HG03159 (cell line): ENCODE measurements at regions not wholly inside any gene's neighbourhood (a gene's known extent, or its start where the extent isn't known, plus 50 kb on each side); places are given as distances from the start of the nearest gene placed in this dataset.
"Not testable (repeated sequence)": the region's sequence is repeated elsewhere in the genome, so short reads cannot be mapped to it uniquely, and the experiment has no call there.

Source experiments
- ATAC-seq: cut with Tn5 transposase; IDR thresholded peaks from one replicate; pipeline ENCODE4 v1.9.1; 2021; ENCODE audit warnings: mild to moderate bottlenecking, moderate library complexity; ENCODE audit not compliant: unreplicated experiment

- no peak for ATAC-seq
Observed at GRCh38 chr10:109732254-109732965, 190.9 kb downstream of the XPNPEP1 start.

DNA sequence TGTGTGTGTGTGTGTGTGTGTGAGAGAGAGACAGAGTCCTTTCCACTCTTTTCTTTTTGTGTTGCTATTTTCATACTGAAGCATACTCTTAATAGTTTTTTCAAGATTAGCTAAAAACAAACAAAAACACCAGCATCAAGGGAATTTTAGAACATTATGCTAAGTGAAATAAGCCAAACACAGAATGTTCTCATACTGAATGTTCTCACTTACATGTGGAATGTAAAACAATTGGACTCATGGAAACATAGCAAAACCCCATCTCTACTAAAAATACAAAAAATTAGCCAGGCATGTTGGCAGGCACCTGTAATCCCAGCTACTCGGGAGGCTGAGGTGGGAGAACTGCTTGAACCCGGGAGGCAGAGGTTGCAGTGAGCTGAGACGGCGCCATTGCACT lies 193.4 kb downstream of the XPNPEP1 start:
- not testable (repeated sequence) for ATAC-seq

- no peak for ATAC-seq
Observed at GRCh38 chr10:109727436-109727835, 195.9 kb downstream of the XPNPEP1 start.

DNA sequence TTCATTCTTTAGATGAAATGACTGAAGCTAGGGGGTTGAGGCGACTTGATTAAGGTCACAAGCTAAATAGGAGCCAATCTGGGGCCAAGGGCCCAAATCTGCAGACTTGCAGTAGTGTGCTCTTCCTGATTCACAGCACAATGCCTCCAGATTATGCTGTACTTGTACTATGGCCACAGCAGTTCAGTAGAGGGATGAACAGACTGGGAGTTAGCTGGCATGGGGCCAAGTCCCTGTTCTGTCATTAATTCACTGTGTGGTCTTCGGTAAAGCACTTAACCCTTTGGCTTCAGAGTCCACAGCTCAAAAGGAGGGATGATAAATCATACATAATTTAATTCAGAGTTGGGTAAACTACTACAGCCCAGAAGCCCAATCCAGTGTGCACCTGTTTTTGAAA lies 196.8 kb downstream of the XPNPEP1 start:
- no peak for ATAC-seq

DNA sequence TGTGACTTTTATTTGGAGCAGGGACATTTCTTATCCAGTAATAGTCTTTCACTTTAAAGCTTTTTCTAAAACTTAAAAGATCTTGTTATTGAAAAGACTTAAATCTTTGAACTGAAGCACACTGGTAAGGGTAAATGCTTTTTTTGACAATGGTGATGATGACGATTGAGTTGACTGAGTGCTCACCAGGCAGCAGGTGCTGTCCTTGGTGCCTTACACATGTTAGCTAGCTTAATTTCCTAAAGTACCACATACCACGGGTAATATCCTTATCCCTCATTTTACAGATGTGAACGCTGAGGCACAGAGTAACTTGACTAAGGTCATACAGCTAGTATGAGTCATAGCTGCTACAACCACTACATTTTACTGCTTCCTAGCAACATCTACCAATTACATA lies 200.0 kb downstream of the XPNPEP1 start:
- no peak for ATAC-seq

GRCh38 chr10:109721453-109722064 lies 201.8 kb downstream of the XPNPEP1 start:
- ATAC-seq, result no peak

DNA sequence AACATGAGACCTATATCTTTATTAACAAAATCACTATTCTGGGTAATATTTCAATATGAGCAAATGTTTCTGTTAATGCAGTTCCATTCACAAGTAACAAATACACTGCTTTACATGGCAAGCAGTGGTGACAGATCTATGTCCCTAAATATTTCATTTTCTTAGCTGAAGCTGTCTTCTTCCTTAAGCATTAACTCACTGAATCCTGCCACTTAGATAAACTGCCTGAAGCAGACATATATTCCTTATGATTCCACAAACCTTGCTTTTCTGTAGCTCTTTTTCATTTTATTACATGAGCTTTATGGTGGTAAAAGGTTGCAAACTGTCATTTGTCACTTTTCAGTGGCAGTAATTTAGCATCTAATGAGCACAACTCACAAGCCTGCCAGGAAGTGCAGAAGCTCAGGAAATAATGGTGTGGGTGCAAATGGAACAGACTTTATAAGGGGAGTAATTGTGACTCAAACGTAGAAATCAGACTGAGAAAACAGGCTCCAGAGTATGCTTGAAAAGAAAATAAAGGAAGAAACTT lies 217.2 kb downstream of the XPNPEP1 start:
- ATAC-seq, result no peak

DNA sequence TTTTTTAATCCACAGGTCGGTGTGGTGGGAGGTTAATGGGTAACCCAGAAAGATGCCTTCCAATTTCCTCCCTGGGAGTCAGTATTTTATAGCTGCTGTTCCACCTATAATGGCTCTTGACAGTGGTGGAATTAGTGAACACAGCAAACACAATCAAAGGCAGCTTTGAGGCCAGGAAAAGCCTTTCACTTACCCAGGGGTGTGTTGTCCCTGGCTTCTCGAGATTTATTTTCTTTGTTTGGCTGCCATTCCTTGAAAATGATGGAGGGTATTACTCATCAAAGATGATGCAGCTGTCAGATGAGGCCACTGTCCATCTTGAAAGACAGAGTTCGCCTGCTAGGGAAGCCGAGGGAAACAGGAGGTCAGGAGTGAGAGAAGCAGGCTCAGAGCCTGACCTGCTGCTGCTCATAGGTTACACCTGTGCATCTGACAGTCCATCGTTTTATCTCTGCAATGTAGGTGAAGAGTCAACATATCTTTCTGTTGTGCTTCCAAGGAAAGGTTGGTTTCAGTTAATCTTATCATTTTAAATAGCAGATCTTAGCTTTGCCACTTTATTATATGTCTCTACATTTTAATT lies 221.6 kb downstream of the XPNPEP1 start:
- no peak for ATAC-seq

- no peak for ATAC-seq
Observed at GRCh38 chr10:109698882-109699664, 224.2 kb downstream of the XPNPEP1 start.

DNA sequence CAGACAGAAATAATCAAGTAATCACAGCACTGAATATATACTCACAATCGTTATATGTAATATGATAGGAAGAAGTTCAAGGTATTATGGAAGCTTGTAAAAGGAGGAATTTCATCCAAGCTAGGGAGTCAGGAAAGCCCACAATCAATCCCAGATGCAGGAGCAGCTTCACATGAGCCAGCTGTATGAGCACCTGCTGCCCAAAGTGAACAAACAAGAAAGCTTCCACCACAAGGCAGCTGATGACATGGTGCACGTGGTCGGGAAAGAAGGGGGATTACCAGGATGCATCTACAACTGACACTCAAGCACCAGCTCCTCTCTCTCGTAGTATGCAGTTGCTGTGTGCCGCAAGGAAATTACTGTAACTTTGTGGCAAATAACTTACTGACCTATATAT lies 225.2 kb downstream of the XPNPEP1 start:
- no peak for ATAC-seq

- ATAC-seq, result no peak
Observed at GRCh38 chr10:109696981-109697775, 226.1 kb downstream of the XPNPEP1 start.

DNA sequence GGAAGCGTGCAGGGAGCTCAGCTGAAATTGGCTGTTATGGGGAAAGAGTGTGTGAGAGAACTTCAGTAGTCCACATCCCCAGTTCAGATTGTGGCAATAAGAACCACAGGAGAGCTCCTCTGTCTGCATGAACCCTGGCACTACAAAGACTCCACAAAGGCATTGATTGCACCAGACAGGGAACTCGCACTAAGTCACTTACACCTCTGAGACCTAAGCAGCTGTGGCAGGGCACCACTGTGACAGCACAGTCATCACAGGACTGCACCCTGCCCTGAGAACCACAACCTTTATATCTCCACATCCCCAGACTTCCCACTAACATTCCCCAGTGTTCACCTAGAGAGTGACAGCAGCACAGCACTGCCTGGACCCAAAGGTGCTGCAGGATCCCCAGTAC lies 226.8 kb downstream of the XPNPEP1 start:
- ATAC-seq, result no peak

DNA sequence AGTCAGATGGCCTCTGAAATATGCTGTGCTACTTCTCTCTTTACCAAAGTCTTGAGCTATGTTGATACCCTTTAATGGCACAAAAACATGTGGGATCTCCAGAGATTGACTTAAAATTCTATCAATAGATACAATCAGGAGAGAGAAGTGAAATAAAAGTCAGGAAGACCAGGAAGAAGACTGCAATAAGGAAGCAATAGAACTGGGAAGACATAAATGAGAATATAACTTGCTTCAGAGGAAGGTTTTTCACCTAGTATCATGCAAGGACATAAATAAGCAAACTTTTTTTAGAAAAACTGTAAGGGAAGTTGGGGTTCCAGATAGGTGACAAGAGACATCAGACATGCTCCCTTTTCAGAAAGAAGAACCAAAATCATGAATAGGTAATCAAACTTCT lies 227.3 kb downstream of the XPNPEP1 start:
- ATAC-seq, result no peak

DNA sequence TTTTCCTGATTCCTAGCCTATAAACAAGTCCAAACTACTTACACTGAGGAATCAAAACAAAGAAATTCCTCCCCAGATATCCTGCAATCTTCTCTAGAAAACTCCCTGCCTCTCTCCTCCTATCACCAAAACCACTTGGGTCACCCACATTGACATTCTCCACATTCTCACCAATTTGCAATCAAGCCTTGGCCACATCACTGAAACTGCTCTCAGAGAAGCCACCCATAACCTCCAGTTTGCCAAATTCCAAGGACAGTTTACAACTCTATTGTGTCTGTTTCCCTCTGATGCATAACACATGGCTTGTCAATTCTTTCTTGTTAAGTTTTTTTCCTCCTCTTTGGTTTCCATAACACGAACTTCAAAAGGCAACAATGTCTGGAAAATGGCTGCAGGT lies 233.5 kb downstream of the XPNPEP1 start:
- ATAC-seq, result no peak

DNA sequence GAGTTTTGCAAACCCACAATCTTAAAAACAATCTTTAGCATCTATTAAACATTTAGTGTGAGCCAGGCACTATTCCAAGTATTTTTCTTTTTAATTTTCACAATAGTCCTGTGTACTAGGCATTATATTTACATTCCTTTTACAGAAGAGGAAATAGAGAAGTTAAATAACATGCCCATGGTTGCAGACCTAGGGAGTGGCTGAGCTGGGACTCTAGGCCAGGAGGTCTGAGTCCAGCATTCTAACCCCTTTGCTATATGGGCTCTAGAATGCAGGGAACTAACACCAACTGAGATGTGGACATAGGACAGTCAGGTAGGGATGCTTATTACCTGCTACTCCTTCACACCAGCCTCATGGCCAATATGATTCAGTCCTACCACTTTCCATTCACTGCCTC lies 243.8 kb downstream of the XPNPEP1 start:
- no peak for ATAC-seq

GRCh38 chr10:109678857-109679256 lies 244.5 kb downstream of the XPNPEP1 start:
- ATAC-seq, result no peak

GRCh38 chr10:109676703-109677102 lies 246.6 kb downstream of the XPNPEP1 start:
- ATAC-seq, result no peak

DNA sequence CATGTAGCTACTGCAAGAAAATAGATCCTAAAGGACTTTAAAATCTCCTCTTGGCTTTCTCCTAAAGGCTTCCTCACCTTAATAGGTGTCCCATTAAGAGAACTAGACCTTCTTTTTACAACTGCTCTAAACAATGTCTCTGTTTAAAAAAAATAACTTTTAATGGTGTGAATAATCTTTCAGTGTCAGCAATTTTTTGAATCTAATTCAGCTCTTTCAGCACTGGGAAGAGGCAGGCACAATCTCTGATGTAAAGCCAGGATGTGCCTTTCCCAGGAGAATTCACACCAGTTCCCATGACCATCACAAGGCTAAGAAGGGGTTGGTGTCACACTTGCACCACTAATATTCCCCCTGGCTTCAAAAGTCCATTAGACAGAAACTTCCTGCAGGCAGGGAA lies 254.6 kb downstream of the XPNPEP1 start:
- no peak for ATAC-seq

- ATAC-seq, result no peak
Observed at GRCh38 chr10:109668154-109668665, 255.1 kb downstream of the XPNPEP1 start.

DNA sequence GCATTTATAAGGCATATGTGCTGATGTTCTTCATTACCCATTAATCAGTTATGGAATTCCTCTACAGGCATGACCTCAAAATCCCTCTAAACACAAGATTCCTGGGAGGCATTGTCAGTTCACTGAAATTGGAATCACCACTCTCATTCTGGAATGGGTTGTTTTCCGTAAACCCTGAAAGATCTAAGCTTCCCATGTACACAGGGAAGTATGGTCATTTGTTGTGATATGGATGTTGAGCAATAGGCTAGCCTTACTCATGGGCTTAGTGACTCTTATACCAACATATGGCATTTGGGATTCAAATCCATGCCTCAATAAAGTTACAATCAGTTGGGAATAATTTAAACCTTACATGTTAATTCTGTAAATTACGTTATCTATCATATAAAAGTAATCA lies 258.0 kb downstream of the XPNPEP1 start:
- no peak for ATAC-seq
